Activated CD8-positive, alpha-beta memory T cell treated with anti-CD3 and anti-CD28 coated beads for 36 hours (primary cell): ENCODE measurements at regions not wholly inside any gene's neighbourhood (a gene's known extent, or its start where the extent isn't known, plus 50 kb on each side); places are given as distances from the start of the nearest gene placed in this dataset.
"Not testable (repeated sequence)": the region's sequence is repeated elsewhere in the genome, so short reads cannot be mapped to it uniquely, and the experiment has no call there.

Experiments used
- CTCF ChIA-PET: fragments of 350-600 bp; sonication (Branson Sonifier 250); formaldehyde crosslinking; loops from one replicate; lab custom pipeline; 2021; ENCODE audit warnings: antibody characterized with exemption; lab: Charles Lee
- POLR2A ChIA-PET: fragments of 350-600 bp; sonication (Branson Sonifier 250); formaldehyde crosslinking; loops from one replicate; lab custom pipeline; 2021; ENCODE audit warnings: antibody characterized with exemption; lab: Charles Lee

GRCh38 chr5:63245271-63245670, 666.7 kb downstream of the LRRC70 start:
- POLR2A ChIA-PET, result no interaction called here
- CTCF ChIA-PET, result no interaction called here

GRCh38 chr5:63240063-63240755, 661.6 kb downstream of the LRRC70 start:
- CTCF ChIA-PET, result no interaction called here
- POLR2A ChIA-PET, result no interaction called here

- POLR2A ChIA-PET, result no interaction called here
- CTCF ChIA-PET, result no interaction called here
Observed at GRCh38 chr5:63233911-63234310, 655.3 kb downstream of the LRRC70 start.

GRCh38 chr5:63233361-63233760, 654.7 kb downstream of the LRRC70 start:
- POLR2A ChIA-PET, result no interaction called here
- CTCF ChIA-PET, result no interaction called here

- ChIA-PET POLR2A (no interaction called here), CTCF (no interaction called here)
Observed at GRCh38 chr5:63230754-63231153, 652.1 kb downstream of the LRRC70 start.

- ChIA-PET POLR2A (no interaction called here), CTCF (no interaction called here)
Observed at GRCh38 chr5:63228154-63228553, 649.5 kb downstream of the LRRC70 start.

GRCh38 chr5:63220244-63220643, 641.6 kb downstream of the LRRC70 start:
- POLR2A ChIA-PET, result no interaction called here
- CTCF ChIA-PET, result no interaction called here

GRCh38 chr5:63217422-63217821, 638.8 kb downstream of the LRRC70 start:
- ChIA-PET POLR2A (no interaction called here), CTCF (no interaction called here)

- ChIA-PET CTCF (no interaction called here), POLR2A (no interaction called here)
Observed at GRCh38 chr5:63213256-63213655, 634.6 kb downstream of the LRRC70 start.

GRCh38 chr5:63211448-63212132, 633.0 kb downstream of the LRRC70 start:
- ChIA-PET POLR2A (no interaction called here), CTCF (no interaction called here)

GRCh38 chr5:63205976-63206375, 627.4 kb downstream of the LRRC70 start:
- ChIA-PET POLR2A (no interaction called here), CTCF (no interaction called here)

GRCh38 chr5:63201738-63202137, 623.1 kb downstream of the LRRC70 start:
- ChIA-PET POLR2A (no interaction called here), CTCF (no interaction called here)

GRCh38 chr5:63194126-63194525, 615.5 kb downstream of the LRRC70 start:
- CTCF ChIA-PET, result no interaction called here
- POLR2A ChIA-PET, result no interaction called here

- POLR2A ChIA-PET, CTCF ChIA-PET: not testable (repeated sequence)
Observed at GRCh38 chr5:63180190-63180589, 601.6 kb downstream of the LRRC70 start.

GRCh38 chr5:63175850-63176249, 597.2 kb downstream of the LRRC70 start:
- ChIA-PET CTCF (no interaction called here), POLR2A (no interaction called here)

GRCh38 chr5:63170486-63170885, 591.9 kb downstream of the LRRC70 start:
- CTCF ChIA-PET, result no interaction called here
- POLR2A ChIA-PET, result no interaction called here

- ChIA-PET CTCF (no interaction called here), POLR2A (no interaction called here)
Observed at GRCh38 chr5:63164838-63165535, 586.4 kb downstream of the LRRC70 start.

- ChIA-PET CTCF (no interaction called here), POLR2A (no interaction called here)
Observed at GRCh38 chr5:63164339-63164738, 585.7 kb downstream of the LRRC70 start.

- ChIA-PET POLR2A (no interaction called here), CTCF (no interaction called here)
Observed at GRCh38 chr5:63155310-63155631, 576.7 kb downstream of the LRRC70 start.

- POLR2A ChIA-PET, result no interaction called here
- CTCF ChIA-PET, result no interaction called here
Observed at GRCh38 chr5:63154476-63155309, 576.1 kb downstream of the LRRC70 start.
